NCI-H1436 (cell line): ENCODE measurements at regions not wholly inside any gene's neighbourhood (a gene's known extent, or its start where the extent isn't known, plus 50 kb on each side); places are given as distances from the start of the nearest gene placed in this dataset.

Source experiments
- DNase-seq: peaks from one replicate; lab custom pipeline; 2025; lab: John Stamatoyannopoulos, UW

DNA sequence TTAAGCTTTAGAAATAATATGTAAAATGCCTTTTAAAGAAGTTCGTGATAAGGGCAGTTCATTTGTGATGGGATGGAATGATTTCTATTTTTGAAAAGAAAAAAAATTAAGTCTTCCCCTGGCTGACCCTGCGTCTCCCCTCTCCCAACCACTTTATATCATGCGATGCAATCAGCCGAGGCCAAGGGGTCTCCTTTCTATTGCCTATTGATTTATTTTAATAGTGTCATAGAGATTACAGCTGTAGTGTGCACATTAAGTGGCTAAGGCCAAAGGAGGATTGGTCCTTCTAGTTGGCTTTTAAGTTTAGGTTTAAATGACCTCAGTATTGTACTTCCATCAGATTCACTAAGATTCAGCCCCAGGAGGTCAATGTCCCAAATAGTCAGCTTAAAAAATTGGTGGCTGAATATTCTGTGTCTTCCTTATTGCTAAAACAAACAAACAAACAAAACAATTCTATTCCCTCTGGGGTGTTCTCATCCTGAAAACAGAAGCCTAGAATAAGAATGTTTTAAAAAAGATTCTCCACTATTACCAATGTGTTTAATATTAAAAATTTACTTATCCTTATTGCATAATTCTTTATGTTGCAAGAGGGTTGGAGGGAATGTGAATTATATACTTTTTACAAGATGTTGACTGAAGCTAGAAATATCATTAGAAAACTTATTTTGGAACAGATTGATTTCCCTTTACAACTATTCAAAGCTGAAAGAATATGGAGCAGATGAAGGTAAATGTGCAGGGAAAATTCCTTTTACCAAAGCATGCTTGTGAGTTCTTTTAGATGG lies 359.1 kb downstream of the SAMD5 start:
- DNase-seq, result no peak

DNA sequence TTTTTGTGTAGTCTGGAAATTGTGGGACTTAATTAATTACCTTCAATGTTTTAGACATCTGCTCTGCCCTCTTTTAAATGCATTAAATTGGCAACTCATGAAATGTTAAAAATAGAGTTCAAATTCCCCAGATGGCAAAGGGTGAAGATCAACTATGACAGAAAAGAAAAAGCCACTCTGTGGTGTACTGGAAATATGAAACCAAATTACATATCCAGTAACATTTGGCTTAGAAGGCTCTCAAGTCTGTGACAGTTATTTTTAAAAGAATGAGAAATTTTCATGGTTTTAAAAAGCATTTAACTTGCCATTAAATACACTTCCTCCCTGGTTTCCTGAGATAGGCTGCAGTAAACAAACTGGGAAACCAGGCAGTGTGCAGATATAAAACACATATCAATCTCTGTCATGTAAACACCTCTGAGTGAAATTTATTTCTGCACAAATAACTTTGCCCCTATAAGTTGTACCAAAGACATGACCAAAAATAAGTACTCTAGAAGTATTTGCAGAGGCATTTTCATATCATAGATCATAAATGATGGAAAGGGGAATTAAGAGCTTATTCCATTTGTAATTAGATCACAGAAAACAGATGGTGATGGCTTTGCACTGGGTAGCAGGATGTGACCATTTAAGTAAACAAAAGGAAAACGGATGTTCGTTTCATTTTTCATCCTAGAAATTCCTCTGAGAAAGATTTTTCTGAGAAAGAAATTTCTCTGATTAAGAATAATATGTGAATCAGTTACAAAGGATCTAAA lies 360.1 kb downstream of the SAMD5 start:
- no peak for DNase-seq

DNA sequence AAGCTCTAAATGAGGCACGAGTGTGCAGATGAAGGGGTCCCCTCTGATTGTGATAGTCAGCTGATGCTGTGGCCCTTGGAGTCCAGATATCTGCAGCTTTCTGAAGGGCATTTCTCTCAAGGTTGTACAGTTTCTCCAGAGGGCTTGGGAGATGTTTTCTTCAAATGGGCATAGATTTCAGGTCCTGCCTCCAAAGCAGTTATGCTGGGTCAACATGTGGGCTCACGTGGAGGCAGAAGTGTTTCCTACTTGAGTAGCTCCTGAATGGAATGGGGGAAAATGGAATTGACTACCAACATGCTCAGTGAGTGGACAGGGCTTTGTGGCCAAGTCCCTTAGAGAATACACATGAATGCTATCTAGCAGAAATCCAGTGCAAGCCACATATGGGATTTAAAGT lies 360.7 kb downstream of the SAMD5 start:
- no peak for DNase-seq

DNA sequence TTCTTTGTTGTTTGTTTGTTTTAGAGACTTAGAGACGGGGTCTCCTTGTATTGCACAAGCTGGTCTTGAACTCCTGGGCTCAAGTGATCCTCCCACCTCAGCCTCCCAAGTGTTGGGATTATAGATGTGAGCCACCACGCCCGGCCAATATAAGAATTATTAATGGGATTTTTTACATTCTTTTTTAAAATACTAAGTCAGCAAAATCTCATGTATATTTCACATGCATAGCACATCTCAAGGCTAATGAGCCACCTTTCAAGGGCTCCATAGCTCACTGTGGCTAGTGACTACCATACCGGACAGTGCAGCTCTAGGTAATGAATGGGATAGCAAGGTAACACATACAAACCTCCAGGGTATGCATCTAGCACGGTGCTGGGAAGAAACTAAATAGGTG lies 361.4 kb downstream of the SAMD5 start:
- no peak for DNase-seq

DNA sequence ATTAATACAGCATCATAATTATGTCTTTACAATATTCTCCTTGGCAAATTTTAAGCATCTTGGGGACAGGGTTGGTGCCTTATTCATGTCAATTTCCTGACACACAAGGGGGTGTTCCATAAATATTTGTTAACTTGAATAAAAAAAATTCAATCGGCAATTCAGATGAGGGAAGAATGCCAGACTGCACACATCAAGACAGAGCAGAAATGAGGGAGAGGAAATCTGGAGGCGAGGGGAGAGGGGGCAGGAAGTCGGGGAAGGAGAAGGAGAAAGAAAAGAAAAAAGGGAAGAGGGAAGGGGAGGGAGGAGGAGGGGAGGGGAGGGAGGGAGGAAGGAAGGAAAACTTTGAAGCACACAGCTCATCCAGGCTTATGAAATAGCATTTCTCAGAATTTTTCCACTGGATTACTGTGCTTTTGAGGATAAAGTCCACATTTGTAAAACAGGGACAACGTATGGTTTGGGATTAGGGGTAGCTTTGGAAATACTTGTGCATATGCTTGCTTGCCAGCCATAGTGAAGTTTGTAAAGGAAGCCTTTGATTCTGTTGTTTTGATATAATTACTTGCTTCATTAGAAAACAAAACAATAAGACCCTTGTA lies 362.1 kb downstream of the SAMD5 start:
- no peak for DNase-seq

DNA sequence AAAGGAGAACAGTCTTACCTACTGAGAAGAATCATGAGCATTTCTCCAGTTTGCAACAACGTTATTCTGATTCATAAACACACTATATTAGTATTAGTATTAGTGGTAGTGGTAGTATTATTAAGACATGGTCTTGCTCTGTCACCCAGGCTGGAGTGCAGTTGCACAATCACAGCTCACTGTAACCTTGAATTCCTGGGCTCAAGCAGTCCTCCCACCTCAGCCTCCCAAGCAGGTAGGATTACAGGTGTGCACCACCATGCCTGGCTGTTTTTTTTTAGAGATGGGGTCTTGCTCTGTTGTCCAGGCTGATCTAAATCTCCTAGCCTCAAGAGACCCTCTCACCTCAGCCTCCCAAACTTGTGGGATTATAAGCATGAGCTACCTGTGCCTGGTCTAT lies 363.5 kb downstream of the SAMD5 start:
- DNase-seq, result no peak

DNA sequence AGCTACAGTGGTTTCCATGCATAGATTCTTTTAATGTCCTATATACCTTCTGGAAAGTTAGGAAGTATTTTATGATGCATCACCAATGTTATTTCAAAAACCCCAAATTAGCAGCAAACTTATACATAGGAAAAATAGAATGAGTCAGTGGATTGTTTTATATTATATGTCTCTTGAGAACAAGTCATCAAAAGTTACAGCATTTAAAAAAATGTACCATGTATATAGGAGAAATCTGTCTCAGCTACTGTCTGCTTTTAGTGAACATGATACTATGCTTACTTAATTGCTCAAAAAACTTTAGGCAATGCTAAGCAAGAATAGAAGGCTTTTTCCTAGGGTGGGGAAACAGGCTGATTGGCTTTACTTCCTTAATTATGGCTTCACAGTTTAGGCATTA lies 365.3 kb downstream of the SAMD5 start:
- no peak for DNase-seq

DNA sequence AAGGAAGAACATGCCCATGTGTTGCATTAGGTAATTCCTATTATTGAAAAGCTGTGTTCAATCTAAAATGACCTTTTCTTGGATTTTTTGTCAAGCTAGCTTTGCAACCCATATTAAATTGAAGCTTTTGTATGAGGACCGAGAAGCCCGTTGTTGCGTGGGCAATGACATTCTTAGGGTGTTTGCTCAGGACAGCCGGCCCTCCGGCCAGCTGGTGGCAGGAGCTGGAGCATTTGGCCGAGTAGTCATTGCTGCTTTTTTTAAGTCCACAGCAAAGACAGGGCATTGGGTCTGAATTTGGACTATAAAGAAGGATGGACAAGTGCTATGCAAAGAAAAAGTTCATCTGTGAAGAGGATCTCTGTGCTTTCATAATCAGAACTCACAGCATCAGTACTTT lies 365.8 kb downstream of the SAMD5 start:
- DNase-seq, result no peak

DNA sequence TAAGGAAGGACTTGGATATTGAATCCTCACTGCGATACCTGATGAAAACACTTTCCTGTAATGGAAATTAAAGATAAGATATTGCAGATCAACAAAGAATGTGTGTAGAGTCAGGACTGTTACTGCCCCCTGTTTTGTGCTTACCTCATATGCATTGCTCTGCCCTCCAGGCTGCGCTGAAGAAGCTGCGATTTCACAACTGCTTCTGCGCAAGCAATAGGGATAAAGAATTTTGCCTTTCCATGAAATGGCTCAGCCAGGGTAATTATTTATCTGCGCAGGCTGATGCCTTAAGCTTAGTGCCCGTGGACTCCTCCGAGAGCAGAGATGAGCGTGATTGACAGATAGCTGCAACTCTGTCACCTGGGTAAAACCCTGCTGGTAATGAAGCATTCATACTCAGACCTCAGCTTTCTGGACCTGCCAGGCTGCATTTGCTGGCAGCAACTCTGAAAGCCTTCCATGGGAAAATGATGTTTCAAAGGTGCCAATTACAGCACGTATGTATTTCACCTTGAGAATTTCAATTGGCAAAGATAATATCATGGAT lies 370.6 kb downstream of the SAMD5 start:
- DNase-seq, result no peak

DNA sequence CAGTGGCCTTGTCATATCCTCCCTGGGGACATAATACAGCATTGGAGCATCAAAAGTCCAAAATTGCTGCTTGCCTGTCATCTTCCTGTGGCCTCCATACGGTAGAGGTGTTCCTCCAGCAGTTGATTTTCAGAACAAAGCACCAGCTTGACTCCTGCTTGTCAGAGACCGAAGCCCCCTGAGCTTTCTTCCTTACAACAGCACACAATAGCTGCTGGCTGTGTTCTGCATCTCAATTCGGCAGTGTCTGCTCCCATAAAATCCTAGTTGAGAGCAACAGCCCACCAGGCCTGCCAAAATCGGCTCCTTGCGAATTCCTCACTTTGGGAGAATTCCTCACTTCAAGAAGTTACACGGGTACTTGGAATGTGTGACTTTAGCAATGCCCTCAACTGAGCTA lies 372.9 kb downstream of the SAMD5 start:
- no peak for DNase-seq

DNA sequence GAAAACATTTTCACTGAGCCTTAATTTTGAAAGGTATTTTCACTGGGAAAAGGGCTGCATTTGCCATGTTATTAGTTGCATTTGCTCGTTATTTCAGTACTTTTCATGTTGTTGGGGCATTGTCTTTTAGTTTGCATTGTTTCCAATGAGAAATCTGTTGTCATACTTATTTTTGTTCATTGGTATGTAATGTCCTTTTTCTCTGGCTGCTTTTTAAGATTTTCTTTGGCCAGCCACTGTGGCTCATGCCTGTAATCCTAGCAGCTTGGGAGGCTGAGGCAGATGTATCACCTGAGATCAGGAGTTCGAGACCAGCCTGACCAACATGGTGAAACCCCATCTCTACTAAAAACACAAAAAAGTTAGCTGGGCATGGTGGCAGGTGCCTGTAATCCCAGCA lies 379.9 kb downstream of the SAMD5 start:
- no peak for DNase-seq

DNA sequence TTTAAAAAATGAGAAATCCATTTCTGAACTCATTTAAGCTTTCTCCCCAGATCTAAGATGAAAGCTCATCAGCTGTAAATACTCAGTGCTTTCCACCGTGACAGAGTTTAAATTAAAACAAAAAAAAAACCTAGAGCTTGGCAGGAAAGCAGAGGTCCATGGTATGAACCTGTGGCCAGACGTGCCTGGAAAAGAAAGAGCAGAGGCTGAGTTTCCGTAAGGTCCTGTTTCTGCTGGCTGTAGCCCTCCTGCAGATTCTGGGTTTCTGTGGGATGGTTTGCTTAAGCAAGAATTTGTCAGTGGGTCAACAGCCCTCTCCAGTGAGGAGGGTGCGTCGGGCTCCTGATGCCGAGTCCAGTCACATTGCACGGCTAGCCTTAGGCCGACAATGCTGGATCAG lies 383.2 kb downstream of the SAMD5 start:
- DNase-seq, result no peak

DNA sequence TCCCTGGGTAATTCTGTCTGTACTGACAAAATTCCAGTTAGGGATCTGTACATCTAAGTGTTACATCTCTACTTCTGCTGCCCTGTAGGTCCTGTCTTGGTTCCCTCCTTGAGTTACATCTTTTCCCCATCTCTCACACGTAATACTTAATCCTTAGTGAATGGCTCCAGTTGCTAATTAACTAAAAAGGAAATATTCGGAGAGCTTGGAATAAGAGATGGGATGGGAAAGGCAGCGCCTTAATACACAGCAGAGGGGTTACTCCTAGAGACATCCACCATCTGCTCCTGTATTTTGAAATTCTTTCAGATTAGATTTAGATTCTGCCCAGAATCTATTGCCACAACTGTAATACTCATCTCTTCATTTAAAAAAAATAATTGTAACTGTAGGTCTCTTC lies 384.0 kb downstream of the SAMD5 start:
- no peak for DNase-seq

DNA sequence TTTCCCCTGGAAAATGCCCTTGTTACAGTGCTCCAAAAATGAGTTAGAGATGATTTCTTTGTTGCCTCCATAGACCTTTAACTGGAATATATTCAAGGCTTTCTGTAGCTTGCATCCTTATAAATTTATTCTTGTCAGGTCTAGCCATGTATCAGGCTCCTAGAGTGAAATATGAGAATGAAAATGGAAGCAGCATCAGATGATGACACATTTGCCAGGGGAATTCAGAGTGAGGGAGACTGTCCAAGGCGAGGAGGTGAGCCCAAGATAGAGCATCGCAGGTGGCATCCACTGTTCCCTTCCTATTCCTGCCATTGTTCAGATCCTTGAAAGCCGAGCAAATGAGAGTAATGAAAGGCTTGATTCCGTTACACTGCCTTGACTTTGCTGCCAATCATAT lies 386.8 kb downstream of the SAMD5 start:
- no peak for DNase-seq

DNA sequence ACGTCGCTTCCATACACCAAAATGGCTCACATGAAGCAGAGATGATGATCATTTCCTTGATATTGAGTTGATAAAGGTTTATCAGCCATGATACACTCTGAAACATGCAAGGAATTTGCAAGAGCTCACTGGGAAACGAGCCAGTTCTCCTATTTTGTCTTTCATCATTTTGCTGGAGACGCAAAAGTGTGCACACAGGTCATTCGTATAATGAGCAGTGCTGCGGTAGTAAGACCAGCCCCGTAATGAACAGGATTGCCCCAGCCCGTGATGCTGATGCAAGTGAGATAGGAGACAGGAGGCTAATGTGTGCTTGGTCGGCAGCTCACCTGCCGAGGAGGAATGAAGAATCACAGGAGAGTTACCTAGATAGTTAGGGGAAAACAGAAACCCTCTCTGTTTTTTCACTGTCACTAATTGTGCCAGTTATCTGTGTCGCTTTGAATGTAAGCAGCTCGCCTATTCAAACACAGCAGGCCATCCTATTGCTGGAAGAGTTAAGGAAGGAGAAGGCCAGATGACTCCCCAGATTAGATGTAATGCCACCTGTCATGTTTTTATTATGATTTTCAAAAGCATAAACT lies 391.8 kb downstream of the SAMD5 start:
- DNase-seq, result no peak

DNA sequence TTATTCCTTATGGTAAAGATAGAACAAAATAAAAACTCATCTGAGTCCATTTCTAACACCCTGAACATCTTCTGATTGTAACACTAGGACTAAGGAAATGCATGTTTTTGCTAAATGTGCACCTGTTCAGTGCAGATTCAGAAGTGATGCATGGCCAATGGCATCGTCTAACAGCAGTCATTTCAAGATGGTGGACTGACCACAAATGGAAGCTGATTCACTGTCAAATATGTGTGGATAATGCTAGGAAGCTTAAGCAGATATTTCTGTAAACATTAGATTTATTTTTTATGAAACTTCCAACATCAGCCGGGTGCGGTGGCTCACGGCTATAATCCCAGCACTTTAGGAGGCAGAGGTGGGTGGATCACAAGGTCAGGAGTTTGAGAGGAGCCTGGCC lies 394.8 kb downstream of the SAMD5 start:
- DNase-seq, result no peak

DNA sequence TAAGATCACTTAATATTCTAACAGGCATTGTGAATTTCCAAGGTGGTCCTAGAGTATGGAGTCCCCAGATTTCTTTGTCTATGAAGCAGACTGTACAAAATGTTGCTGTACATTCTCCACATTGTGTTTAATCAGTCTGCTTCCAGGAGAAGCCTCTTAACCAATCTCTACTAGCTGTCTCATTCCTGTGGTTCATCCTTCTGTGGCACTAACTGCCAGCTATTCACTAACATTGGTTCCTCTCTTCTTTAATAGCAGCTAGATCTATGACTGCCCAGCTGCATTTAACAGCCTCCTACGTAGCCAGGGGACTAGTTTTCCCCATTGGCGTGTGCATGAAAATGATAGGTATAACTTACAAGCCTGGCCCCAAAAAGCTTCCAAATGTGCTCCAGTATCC lies 395.4 kb downstream of the SAMD5 start:
- no peak for DNase-seq

DNA sequence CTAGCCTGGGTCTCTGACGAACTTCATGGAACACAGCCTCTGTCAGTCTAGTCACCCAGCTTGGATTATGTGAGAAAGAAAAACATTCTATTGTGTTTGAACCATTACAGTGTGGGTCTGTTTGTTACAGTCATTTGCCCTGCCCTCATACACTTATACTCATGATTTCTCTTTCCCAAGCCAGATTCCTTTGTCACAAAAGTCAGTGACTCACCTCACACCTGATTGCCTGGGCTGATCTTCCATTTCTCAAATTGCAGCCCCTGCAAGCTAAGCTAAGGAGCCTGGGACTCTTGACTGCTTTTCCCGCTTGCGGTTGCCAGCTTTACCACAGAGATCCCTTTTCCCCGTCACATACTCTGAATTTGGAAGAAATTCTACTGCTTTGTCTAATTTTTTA lies 395.9 kb downstream of the SAMD5 start:
- no peak for DNase-seq

DNA sequence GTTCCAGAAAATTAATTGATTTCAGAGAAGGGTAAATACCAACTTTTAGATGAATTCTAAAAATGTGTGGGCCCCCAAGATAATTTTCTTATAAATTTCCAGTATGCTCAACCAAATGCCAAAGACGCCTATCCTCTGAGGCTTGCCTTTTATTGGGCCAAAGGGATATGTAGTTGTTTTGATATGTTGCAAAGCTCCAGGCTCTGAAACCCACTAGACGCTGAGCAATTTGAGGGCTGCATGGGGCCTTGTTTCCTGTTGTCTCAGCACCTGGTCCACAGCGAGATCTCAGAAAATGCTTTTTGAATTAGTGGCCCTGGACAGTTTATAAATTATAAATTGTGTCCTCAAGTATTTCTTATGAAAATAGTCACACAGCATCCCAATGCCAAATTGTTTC lies 397.2 kb downstream of the SAMD5 start:
- DNase-seq, result no peak

DNA sequence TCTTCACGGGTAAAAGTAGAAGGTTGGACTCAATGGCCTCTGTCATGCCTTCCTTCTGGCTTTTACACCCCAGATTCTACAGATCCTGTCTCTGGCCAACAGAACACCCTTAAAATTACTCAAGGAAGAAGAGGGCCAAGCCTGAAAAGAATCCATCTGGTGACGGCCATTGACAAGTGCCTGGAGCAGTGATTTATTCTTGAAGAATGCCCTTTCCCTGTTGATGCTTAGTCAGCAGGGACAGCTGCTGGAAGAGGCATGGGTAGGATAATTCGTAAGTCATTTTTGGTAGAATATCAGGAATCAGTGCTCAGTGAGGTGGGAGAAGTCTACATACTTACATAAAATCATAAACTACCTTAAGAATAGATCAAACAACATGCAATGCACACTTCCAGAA lies 397.9 kb downstream of the SAMD5 start:
- DNase-seq, result no peak

DNA sequence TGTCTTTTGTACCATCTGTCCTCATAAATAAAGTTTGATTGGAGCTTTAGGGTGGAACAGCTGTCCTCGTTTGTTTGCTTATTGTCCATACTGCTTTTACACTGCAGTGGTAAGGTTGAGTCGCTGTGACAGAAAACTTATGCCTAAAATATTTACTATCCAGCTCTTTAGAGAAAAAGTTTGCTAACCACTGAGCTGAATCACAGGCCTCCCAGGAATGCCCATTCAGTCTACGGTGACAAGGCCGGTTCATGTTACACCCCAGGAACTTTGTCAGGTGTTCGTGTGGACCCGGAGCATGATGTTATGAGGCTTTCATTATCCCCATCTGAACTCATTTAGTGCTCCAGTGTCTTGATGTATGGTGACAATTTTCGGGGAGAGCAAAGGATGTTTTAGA lies 401.1 kb downstream of the SAMD5 start:
- DNase-seq, result no peak

DNA sequence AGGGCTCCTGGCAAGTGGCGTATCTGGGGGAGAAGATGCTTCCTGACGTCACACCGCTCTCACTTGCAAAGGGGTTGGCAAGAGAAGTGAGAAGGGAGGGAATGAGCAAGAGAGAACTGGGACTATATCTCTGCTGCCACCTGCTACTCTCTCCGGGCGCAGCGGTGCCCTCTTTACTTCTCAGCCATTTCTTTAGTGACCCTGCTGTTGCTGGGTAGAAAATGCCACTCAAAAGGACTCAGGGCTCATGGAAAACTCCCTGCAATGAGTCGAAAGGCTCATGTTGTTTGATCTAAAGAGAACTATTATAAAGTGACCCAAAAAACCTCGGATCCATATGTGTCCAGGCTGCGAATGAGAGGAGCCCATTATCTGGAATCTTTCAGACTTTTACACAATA lies 401.8 kb downstream of the SAMD5 start:
- DNase-seq, result no peak

DNA sequence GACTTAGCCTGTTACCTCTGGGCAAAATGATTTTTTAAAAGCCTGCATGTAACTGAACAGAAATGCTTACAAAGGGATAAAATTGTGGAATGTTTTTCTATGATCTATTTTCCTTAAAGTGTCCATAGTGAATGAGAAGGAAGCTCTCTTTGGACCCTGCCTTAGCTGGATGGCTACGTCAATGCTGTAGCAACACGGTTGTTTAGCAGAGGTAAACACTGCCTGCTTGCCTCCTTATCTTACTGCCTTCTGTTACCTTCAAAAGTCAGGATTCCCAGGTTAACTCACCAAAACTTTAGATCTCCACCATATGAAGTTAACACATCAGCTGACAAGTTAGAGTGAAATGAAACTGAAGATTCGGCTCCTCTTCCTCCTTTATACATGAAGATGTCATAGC lies 402.6 kb downstream of the SAMD5 start:
- no peak for DNase-seq
